ENCODE measurements at regions not wholly inside any gene's neighbourhood (a gene's known extent, or its start where the extent isn't known, plus 50 kb on each side); places are given as distances from the start of the nearest gene placed in this dataset.

- Histone ChIP-seq H3K4me3 (no peak overlapping the region), H3K9me3 (peaks cover 0 to 4% (median 0%) of the 10 kb centered on the region in 4 donors), H3K4me1 (no peaks in the 10 kb centered on the region), H3K27ac (no peak overlapping the region), H3K36me3 (no peaks in the 10 kb centered on the region), H3K27me3 (no peaks in the 10 kb centered on the region)
- no peak for DNase-seq
- no peak for TF ChIP-seq CTCF (IDR thresholded peaks at IDR 0.05)
- no peak for TF ChIP-seq POLR2A (IDR thresholded peaks at IDR 0.05)
Observed at GRCh38 chr5:5967373-5967772, 411.0 kb downstream of the MED10 start.

GRCh38 chr5:5965132-5965531, 413.2 kb downstream of the MED10 start:
- TF ChIP-seq CTCF (IDR thresholded peaks at IDR 0.05) (no peak), POLR2A (IDR thresholded peaks at IDR 0.05) (no peak)
- no peak for DNase-seq
- Histone ChIP-seq H3K4me3 (no peak overlapping the region), H3K4me1 (no peaks in the 10 kb centered on the region), H3K27ac (no peak overlapping the region), H3K27me3 (no peaks in the 10 kb centered on the region), H3K36me3 (no peaks in the 10 kb centered on the region), H3K9me3 (peaks cover 0 to 4% (median 0%) of the 10 kb centered on the region in 4 donors)

GRCh38 chr5:5964347-5964746, 414.0 kb downstream of the MED10 start:
- no peaks in the 10 kb centered on the region for H3K4me1 ChIP-seq
- H3K9me3 ChIP-seq = peaks cover 0 to 4% (median 0%) of the 10 kb centered on the region in 4 donors
- no peak overlapping the region for H3K27ac ChIP-seq
- H3K4me3 ChIP-seq = no peak overlapping the region
- H3K27me3 ChIP-seq = no peaks in the 10 kb centered on the region
- TF ChIP-seq CTCF (IDR thresholded peaks at IDR 0.05) (no peak), POLR2A (IDR thresholded peaks at IDR 0.05) (no peak)
- H3K36me3 ChIP-seq = no peaks in the 10 kb centered on the region
- DNase-seq = no peak

GRCh38 chr5:5957737-5958136, 420.6 kb downstream of the MED10 start:
- Histone ChIP-seq H3K27ac (no peak overlapping the region), H3K4me3 (no peak overlapping the region), H3K36me3 (no peaks in the 10 kb centered on the region), H3K27me3 (no peaks in the 10 kb centered on the region), H3K4me1 (no peaks in the 10 kb centered on the region), H3K9me3 (no peaks in the 10 kb centered on the region)
- no peak for DNase-seq
- TF ChIP-seq CTCF (IDR thresholded peaks at IDR 0.05) (no peak), POLR2A (IDR thresholded peaks at IDR 0.05) (no peak)

- Histone ChIP-seq H3K9me3 (no peaks in the 10 kb centered on the region), H3K27me3 (no peaks in the 10 kb centered on the region), H3K27ac (no peak overlapping the region), H3K4me1 (no peaks in the 10 kb centered on the region), H3K36me3 (no peaks in the 10 kb centered on the region), H3K4me3 (no peak overlapping the region)
- no peak for DNase-seq
- TF ChIP-seq CTCF (IDR thresholded peaks at IDR 0.05) = no peak
- TF ChIP-seq POLR2A (IDR thresholded peaks at IDR 0.05) = no peak
Observed at GRCh38 chr5:5954275-5954598, 424.1 kb downstream of the MED10 start.

- no peak for DNase-seq
- no peaks in the 10 kb centered on the region for H3K4me1 ChIP-seq
- no peak overlapping the region for H3K27ac ChIP-seq
- no peaks in the 10 kb centered on the region for H3K27me3 ChIP-seq
- no peaks in the 10 kb centered on the region for H3K36me3 ChIP-seq
- TF ChIP-seq POLR2A (IDR thresholded peaks at IDR 0.05) (no peak), CTCF (IDR thresholded peaks at IDR 0.05) (no peak)
- H3K4me3 ChIP-seq = no peak overlapping the region
- no peaks in the 10 kb centered on the region for H3K9me3 ChIP-seq
Observed at GRCh38 chr5:5953584-5954274, 424.6 kb downstream of the MED10 start.

Measured in Peyer's patch (tissue), 4 donors.